Ovary (tissue), 7 donors: ENCODE measurements at regions not wholly inside any gene's neighbourhood (a gene's known extent, or its start where the extent isn't known, plus 50 kb on each side); places are given as distances from the start of the nearest gene placed in this dataset.

Experiments
- DNase-seq, 5 donors: peaks; one replicate each; pipeline ENCODE4 v3.0.0-alpha.2; 2019 to 2020
- H3K27ac ChIP-seq, 2 donors: fragments of 200-600 bp; one replicate each; pipeline versions ENCODE4 v1.5.1 to v1.8.0; 2019 to 2022
- H3K27me3 ChIP-seq: fragments of 200-600 bp; one replicate; pipeline ENCODE4 v1.8.0; 2022
- H3K36me3 ChIP-seq: fragments of 200-600 bp; sonication (generic); one replicate; pipeline ENCODE4 v1.5.1; 2019
- H3K4me1 ChIP-seq: one replicate; pipeline ENCODE4 v1.8.1; 2013; ENCODE audit warnings: mild to moderate bottlenecking, moderate library complexity; ENCODE audit not compliant: insufficient read depth
- H3K4me3 ChIP-seq: fragments of 200-600 bp; sonication (generic); one replicate; pipeline ENCODE4 v1.5.1; 2017
- H3K9me3 ChIP-seq, 2 donors: fragments of 200-600 bp in 1 of 2; sonication (generic) in 1 of 2; one replicate each; pipeline versions ENCODE4 v1.5.1 to v1.8.1; 2013 to 2019; ENCODE audit warnings: mild to moderate bottlenecking in 1 of 2, moderate library complexity in 1 of 2
- EP300 ChIP-seq: sonication (generic); formaldehyde crosslinking; IDR thresholded peaks from one replicate; pipeline ENCODE4 v1.6.1; 2017; ENCODE audit warnings: antibody characterized with exemption
- POLR2A ChIP-seq: fragments of 450-650 bp; IDR thresholded peaks from one replicate; pipeline ENCODE4 v1.6.1; 2017; ENCODE audit warnings: antibody characterized with exemption, mild to moderate bottlenecking, moderate library complexity
- WGBS, 3 donors: extraction: QIAGEN DNeasy Blood & Tissue Kit in 1 of 3; methylation state at CpG; one replicate each; pipeline versions ENCODE4 v1.1.5 to v1.1.7; 2013 to 2017; 5-methylcytosine and 5-hydroxymethylcytosine counted together
- intact Hi-C, 4 donors: fragments of 100-400 bp; cut with DNase I; formaldehyde crosslinking; loops; one replicate each; pipeline versions ENCODE4 v1.11.0 to v1.15.1; 2022 to 2023
- TF ChIP-seq, protein P1 (sequence below), 3 donors: fragments of 450-650 bp in 2 of 3; fragments of 200-600 bp in 1 of 3; IDR thresholded peaks; one replicate each; pipeline versions ENCODE4 v1.5.1 to v1.8.0; 2016 to 2022; ENCODE audit warnings: antibody characterized with exemption in 3 of 3, mild to moderate bottlenecking in 1 of 3
- donor health status: DM: no; HTN: no; CAD: no; lungs with moderate emphysema.
- donor health status: DM: no; HTN: no; CAD: no.
- donor health status: Bipolar disorder and iron deficiency.
- donor health status: DM: no; HTN: no; CAD: no.
- donor health status: DM: yes; HTN: yes; CAD: no.

DNA sequence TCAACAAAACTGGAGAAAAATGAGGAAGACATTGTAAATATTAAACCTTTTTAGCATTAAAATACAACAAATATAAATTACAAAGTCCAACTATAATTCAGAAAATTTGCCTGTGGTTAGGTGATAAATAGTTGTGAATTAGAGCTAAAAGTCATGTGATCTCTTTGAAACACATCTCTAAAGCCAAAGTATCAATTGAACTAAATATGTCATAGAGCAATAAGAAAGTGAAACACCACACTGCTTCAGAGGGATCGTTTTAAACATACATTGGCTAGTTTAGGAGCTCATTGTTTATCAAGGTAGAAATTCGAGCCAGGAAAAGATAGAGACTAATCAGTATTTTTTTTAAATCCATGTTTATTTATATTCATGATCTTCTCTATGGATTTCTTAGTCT lies 606.3 kb upstream of the ITGA1 start:
- no peaks in the 10 kb centered on the region for H3K36me3 ChIP-seq
- WGBS, 3 donors = 15 to 42% (median 22%) methylated on average over 2 of the region's 2 CpGs
- TF ChIP-seq, protein P1, sequence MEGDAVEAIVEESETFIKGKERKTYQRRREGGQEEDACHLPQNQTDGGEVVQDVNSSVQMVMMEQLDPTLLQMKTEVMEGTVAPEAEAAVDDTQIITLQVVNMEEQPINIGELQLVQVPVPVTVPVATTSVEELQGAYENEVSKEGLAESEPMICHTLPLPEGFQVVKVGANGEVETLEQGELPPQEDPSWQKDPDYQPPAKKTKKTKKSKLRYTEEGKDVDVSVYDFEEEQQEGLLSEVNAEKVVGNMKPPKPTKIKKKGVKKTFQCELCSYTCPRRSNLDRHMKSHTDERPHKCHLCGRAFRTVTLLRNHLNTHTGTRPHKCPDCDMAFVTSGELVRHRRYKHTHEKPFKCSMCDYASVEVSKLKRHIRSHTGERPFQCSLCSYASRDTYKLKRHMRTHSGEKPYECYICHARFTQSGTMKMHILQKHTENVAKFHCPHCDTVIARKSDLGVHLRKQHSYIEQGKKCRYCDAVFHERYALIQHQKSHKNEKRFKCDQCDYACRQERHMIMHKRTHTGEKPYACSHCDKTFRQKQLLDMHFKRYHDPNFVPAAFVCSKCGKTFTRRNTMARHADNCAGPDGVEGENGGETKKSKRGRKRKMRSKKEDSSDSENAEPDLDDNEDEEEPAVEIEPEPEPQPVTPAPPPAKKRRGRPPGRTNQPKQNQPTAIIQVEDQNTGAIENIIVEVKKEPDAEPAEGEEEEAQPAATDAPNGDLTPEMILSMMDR (IDR thresholded peaks at IDR 0.05) = no peak
- TF ChIP-seq EP300 = no peak
- no peak for TF ChIP-seq POLR2A
- H3K4me1 ChIP-seq = no peaks in the 10 kb centered on the region
- H3K27me3 ChIP-seq = no peaks in the 10 kb centered on the region
- no peak overlapping the region for H3K27ac ChIP-seq
- H3K9me3 ChIP-seq = no peaks in the 10 kb centered on the region
- DNase-seq = no peak
- no peak overlapping the region for H3K4me3 ChIP-seq
- intact Hi-C loops = no loop called here

DNA sequence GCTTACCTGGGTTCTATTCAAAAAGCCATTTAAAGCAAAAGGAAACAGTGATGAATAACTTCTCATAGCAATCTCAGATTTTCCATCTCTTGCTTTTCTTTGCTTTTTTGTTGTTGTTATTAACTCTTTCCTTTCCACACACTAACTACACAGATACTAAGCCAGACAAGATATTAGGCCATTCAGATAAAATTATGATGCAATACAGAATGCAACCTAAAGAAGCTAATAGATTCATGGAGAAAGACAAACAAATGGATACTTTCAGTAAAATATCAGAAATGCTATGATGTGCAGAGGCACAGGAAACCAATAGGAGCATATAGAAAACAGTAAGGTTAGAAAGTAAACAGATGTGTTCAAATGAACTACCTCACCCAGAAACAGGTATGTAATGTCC lies 597.0 kb upstream of the ITGA1 start:
- TF ChIP-seq EP300 = no peak
- TF ChIP-seq, protein P1 (IDR thresholded peaks at IDR 0.05) = no peak
- no peak for TF ChIP-seq POLR2A
- no peaks in the 10 kb centered on the region for H3K9me3 ChIP-seq
- no peak overlapping the region for H3K4me3 ChIP-seq
- no peak for DNase-seq
- no peaks in the 10 kb centered on the region for H3K4me1 ChIP-seq
- intact Hi-C loops = no loop called here
- H3K27me3 ChIP-seq = no peaks in the 10 kb centered on the region
- no peak overlapping the region for H3K27ac ChIP-seq
- no peaks in the 10 kb centered on the region for H3K36me3 ChIP-seq

DNA sequence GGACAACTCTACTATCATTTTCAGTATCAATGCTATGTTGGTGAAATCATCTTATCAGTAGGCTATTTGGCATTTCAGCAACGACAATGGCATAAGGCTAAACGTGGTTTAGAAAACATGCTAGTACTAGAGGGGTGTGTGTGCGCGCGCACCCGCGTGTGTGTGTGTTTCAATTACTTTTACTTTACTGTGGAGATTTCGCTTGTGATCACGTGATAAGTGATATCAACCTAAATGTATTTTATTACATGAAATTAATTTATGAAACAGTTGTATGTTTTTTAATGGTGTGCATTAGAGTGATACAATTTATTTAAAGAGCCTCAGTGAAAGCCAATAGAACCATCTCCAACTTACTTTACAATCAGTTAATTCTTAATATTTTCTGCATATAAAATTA lies 587.9 kb upstream of the ITGA1 start:
- WGBS, 3 donors = 87 to 90% (median 88%) methylated on average over 9 of the region's 9 CpGs
- intact Hi-C loops = no loop called here
- DNase-seq = no peak

DNA sequence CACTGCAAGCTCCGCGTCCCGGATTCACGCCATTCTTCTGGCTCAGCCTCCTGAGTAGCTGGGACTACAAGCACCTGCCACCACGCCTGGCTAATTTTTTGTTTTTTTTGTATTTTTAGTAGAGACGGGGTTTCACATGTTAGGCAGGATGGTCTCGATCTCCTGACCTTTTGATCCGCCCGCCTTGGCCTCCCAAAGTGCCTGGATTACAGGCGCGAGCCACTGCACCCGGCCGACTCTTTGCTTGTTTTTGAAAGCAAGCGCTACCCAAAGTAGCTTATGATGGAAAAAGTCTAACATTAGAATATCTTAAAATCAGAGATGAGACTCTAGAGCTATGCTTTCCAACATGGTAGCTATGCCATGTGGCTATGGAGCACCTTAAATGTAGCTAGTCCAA lies 585.5 kb upstream of the ITGA1 start:
- 92 to 96% (median 96%) methylated on average over 14 of the region's 14 CpGs for WGBS, 3 donors
- TF ChIP-seq EP300 (no peak), POLR2A (no peak)
- TF ChIP-seq, protein P1 (IDR thresholded peaks at IDR 0.05) = no peak
- no peak for DNase-seq

More for the DNA sequence above, 587.9 kb upstream of the ITGA1 start:
- Histone ChIP-seq H3K36me3 (no peaks in the 10 kb centered on the region), H3K9me3 (no peaks in the 10 kb centered on the region), H3K4me1 (no peaks in the 10 kb centered on the region), H3K27ac (no peak overlapping the region), H3K27me3 (no peaks in the 10 kb centered on the region), H3K4me3 (no peak overlapping the region)
- TF ChIP-seq POLR2A (no peak), EP300 (no peak)
- TF ChIP-seq, protein P1 (IDR thresholded peaks at IDR 0.05) = no peak

DNA sequence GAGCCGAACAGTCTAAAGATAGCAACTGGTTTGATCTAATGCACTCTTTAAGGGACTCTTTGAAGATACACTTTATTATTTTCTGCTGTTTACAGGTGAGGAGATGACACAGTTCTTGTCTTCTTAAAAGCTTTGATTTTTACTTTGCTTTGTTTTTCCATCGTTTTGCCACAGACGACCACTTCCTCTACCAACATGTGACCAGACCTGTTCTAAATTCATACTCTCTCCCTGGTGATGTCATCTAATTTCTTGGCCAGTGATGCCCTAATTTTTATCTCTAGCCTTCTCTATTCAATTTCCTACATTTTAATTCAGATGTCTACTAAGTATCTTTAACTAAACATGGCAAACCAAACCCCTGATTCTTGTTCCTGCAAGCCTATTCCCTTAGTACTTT lies 583.4 kb upstream of the ITGA1 start:
- no peak for DNase-seq
- H3K4me1 ChIP-seq = no peaks in the 10 kb centered on the region
- H3K9me3 ChIP-seq = no peaks in the 10 kb centered on the region
- H3K27ac ChIP-seq = no peak overlapping the region
- H3K36me3 ChIP-seq = no peaks in the 10 kb centered on the region
- TF ChIP-seq EP300 (no peak), POLR2A (no peak)
- TF ChIP-seq, protein P1 (IDR thresholded peaks at IDR 0.05) = no peak
- no peak overlapping the region for H3K4me3 ChIP-seq
- no peaks in the 10 kb centered on the region for H3K27me3 ChIP-seq
- intact Hi-C loops = no loop called here
- 62 to 72% (median 69%) methylated on average over 3 of the region's 3 CpGs for WGBS, 3 donors

More for the DNA sequence above, 585.5 kb upstream of the ITGA1 start:
- H3K27ac ChIP-seq = no peak overlapping the region
- intact Hi-C loops = no loop called here
- H3K9me3 ChIP-seq = no peaks in the 10 kb centered on the region
- no peak overlapping the region for H3K4me3 ChIP-seq
- no peaks in the 10 kb centered on the region for H3K4me1 ChIP-seq
- H3K27me3 ChIP-seq = no peaks in the 10 kb centered on the region
- no peaks in the 10 kb centered on the region for H3K36me3 ChIP-seq
